Left cardiac atrium (tissue), 4 donors: ENCODE measurements at regions not wholly inside any gene's neighbourhood (a gene's known extent, or its start where the extent isn't known, plus 50 kb on each side); places are given as distances from the start of the nearest gene placed in this dataset.

Experiments used
- ATAC-seq, 2 donors: fragments of 200-7000 bp; cut with Tn5 transposase; one replicate each; pipeline ENCODE4 v1.9.1; 2020; ENCODE audit warnings: mild to moderate bottlenecking in 2 of 2, moderate library complexity in 2 of 2
- DNase-seq: peaks from one replicate; pipeline ENCODE4 v3.0.0-alpha.2; 2020
- intact Hi-C, 2 donors: fragments of 100-400 bp; cut with DNase I; formaldehyde crosslinking; loops; one replicate each; pipeline versions ENCODE4 v1.14.1 to v1.15.1; 2022 to 2023
- donor health status: DM: no; HTN: yes; CAD: no.
- donor health status: DM: no; HTN: yes; CAD: no; lungs with severe emphysema.
- donor health status: DM: yes; HTN: yes; CAD: no.
- donor health status: Dilated cardiomyopathy.

- intact Hi-C loops: no loop called here
- DNase-seq (no peak), ATAC-seq (no peak)
These were observed 172.8 kb upstream of the RGMA start for GRCh38 chr15:93261845-93262244.

- ATAC-seq (no peak), DNase-seq (no peak)
- intact Hi-C loops: no loop called here
These were observed 168.9 kb upstream of the RGMA start for GRCh38 chr15:93257920-93258319.

GRCh38 chr15:93253681-93254080 lies 164.7 kb upstream of the RGMA start:
- no peak for DNase-seq
- ATAC-seq: peak in 1 of 2 donors; percentile 31
- intact Hi-C loops: no loop called here

GRCh38 chr15:93252780-93253179 lies 163.8 kb upstream of the RGMA start:
- DNase-seq: no peak
- intact Hi-C loops: no loop called here
- no peak for ATAC-seq

DNA sequence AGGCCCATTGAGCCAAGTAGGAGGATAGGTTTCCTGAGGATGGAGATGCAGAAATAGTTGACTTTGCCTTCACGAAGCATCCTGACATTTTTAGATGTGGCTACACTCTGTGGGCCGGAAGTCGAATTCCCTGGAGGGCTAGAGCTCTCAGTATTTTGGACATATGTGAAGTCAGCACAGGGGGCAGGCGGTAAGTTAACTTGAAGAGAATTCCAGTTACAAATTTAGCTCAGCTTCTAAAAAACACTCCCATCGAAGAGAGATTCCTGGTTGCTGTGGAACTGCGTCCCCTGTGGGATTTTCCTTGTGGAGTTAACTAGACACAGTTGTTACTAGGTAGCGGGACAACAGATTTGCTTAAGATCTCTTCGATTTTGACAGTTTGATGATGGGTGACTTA lies 161.9 kb upstream of the RGMA start:
- peak in 1 of 2 donors; percentile 47 for ATAC-seq
- DNase-seq: no peak
- intact Hi-C loops: no loop called here

- DNase-seq: no peak
- ATAC-seq: peak in 1 of 2 donors; percentile 55
- intact Hi-C loops: no loop called here
These were observed 161.2 kb upstream of the RGMA start for GRCh38 chr15:93250209-93250608.

- ATAC-seq (no peak), DNase-seq (no peak)
- intact Hi-C loops: no loop called here
These were observed 160.6 kb upstream of the RGMA start for GRCh38 chr15:93249623-93250022.

DNA sequence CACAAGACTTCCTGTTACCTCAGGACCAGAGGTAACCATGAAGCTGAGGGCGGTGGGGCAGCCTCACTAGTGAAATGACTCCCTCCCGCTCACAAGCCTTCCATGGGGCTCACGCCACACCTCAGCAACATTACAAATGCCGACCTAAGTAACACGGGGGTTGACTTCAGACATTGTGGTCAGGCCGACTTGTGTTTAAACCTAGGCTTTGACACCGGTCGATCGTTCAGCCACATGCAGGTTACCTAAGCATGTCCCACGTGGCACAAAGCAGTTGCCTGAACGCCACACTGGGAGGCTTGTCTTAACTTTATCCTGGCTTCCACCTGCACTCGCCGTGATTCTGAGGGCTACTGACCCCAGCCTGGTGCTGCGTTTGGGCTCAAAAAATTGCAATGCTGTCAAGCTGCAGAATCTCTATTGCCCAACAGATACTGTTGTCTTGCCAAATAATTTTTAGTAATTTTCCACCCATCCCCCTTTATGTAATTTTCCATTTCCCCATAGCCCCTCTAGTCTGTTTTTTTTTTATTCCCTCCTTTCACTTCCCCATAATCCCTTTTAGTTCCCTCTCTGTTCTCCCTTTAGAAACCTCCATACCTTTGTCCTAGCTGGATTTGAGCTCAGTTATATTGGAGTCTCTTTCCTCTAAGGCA lies 158.6 kb upstream of the RGMA start:
- ATAC-seq (no peak), DNase-seq (no peak)
- intact Hi-C loops: no loop called here

DNA sequence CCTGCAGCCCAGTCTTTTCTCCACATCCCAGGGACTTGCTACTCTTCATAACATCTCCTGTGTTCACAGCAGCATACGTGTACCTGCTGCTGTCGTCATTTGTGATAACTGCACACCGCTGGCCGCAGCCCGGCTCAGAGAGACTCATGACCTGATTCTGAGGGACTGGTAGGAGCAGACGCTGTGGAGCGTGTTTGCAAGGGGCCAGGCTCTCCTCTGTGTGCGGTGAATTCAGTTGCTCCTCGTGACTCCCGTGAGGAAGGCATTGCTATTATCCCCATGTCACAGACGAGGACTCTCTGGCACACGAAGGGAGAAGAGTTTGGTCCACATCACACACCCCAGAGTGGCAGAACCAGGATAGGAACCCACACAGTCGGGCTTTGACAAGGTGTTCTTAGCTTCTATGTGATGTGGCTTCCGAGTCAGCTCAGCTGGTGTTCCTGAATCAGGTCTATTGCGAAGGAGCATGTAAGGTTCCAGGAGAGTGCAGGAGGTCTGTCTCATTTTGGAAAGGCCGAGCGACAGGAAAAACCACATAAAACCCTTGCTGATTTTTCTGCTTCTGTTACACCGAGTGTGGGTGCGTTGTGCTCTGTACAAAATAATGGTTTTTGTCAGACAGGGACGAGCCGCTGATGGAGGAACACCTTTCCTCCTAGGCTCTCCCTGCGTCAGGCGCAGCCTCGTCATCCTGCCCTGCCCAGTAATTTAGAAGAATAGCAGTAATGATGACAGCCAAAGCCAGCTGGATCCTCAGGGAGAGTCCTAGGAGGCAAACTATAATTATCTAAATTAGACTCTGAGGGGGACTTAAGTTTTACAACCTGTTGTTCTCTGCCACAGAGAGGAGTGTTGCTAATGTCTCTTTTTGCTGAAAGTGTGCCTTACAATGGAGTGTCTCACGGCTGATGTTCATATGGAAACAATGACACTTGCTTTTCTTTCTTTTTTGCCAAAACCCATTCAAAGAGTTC lies 157.5 kb upstream of the RGMA start:
- no peak for ATAC-seq
- DNase-seq: no peak
- intact Hi-C loops: no loop called here

GRCh38 chr15:93245661-93246042 lies 156.6 kb upstream of the RGMA start:
- ATAC-seq: peak in 1 of 2 donors; percentile 28
- intact Hi-C loops: no loop called here

GRCh38 chr15:93244696-93245660 lies 156.0 kb upstream of the RGMA start:
- peak in 1 of 2 donors; percentile 29 for ATAC-seq
- intact Hi-C loops: no loop called here

More at GRCh38 chr15:93245661-93246042, 156.6 kb upstream of the RGMA start:
- no peak for DNase-seq

DNA sequence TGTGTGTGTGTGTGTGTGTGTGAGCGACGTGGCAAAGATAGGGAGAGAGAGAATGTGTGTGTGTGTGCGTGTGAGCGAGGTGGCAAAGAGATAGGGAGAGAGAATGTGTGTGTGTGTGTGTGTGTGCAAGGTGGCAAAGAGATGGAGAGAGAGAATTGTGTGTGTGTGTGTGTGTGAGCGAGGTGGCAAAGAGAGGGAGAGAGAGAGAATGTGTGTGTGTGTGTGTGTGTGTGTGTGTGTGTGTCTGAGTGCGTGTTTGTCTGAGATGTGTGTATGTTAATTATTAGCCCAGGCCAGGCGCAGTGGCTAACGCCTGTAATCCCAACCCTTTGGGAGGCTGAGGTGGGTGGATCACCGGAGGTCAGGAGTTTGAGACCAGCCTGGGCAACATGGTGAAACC lies 154.6 kb upstream of the RGMA start:
- ATAC-seq: no peak
- intact Hi-C loops: no loop called here

More at GRCh38 chr15:93244696-93245660, 156.0 kb upstream of the RGMA start:
- DNase-seq: no peak

GRCh38 chr15:93241696-93242585 lies 152.9 kb upstream of the RGMA start:
- DNase-seq (no peak), ATAC-seq (no peak)
- intact Hi-C loops: no loop called here

More for the DNA sequence above, 154.6 kb upstream of the RGMA start:
- no peak for DNase-seq

DNA sequence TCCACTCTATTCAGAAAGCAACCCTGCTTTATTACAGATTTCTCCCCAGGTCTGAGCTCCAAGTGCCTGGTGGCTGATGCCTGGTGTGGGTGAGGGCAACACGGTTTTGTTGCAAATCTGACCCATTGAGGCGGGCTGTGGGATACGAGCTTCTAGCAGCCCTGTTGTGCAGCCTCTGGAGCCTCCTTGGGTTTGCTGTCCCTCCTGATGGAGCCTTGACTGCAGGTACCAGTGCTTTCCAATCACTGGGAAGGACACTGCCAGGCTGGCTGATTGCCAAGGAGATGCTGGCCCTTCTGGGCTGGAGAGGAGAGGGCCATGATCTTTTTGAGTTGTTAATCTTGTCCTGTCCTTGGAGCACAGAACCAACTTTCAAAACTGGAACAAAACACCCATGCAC lies 151.0 kb upstream of the RGMA start:
- intact Hi-C loops: no loop called here
- ATAC-seq (no peak), DNase-seq (no peak)

DNA sequence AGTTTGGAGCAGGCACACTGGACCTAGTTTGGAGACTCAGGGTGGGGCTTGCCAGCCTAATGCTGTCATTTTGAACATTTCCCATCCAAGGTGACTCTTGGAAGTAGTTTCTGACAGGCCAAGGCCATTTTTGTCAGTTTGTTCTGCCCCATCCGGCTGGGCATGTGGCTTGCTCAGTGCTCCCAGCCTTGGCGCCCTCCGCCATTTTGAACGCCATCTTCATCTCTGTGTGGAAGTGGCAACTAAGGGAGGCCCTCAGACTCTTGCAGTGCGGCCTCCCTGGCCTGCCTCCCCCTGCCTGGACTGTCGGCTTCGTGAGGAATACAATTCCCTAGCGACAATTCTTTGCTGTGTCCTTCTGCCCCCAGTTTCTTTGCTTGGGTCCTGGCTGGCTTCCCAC lies 150.6 kb upstream of the RGMA start:
- DNase-seq (no peak), ATAC-seq (no peak)
- intact Hi-C loops: no loop called here

GRCh38 chr15:93238641-93239040 lies 149.6 kb upstream of the RGMA start:
- no peak for DNase-seq
- no peak for ATAC-seq
- intact Hi-C loops: no loop called here

DNA sequence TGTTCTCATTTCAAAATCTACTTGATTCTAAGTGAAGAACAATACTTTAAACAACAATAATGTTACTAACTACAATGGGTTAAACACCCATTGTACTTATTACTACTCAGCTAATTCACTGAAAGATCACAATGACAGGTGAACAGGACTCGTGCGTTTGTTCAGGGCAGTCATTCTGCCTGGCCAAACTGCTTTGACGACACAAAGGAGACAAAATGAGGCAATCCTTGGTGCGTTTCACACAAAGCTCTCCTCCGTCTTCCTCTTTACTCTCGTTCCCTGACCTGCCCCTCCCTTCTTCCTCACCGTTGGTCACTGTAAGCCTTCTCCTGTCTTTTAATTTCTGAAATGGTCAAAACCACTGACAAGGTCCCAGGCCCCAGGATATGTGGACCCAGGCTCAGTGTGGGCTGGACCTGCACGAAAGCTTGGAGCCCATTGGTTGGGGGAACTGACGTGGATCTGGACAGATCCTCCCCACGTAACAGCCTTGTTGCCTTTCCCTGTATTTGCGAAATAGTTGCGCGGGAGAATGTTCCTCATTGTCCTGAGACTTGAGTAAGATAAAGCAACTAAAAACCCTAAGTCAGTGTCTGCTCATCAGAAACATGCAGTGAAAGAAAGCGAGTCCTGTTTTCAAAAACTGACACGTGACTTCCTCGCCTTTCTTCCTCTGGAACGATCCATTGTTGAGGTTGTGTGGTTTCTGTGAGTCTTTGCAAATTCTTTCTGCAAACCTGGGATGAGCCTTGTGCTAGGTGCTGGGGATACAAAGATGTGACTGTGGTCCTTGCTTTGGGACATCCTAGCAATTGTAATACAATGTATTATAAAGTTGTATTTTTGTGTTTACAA lies 147.1 kb upstream of the RGMA start:
- intact Hi-C loops: no loop called here
- ATAC-seq: peak; percentile 55 to 91
- peak; percentile 35 for DNase-seq
